IMR-90 (cell line): ENCODE measurements at regions not wholly inside any gene's neighbourhood (a gene's known extent, or its start where the extent isn't known, plus 50 kb on each side); places are given as distances from the start of the nearest gene placed in this dataset.
A peak's percentile ranks its signal among the peaks of the same experiment; 100 is the strongest.

Source experiments
- FOS ChIP-seq: fragments of 150-350 bp; IDR thresholded peaks from 2 replicates; pipeline ENCODE4 v1.6.1; 2016; ENCODE audit warnings: low read depth, low read length
- MAFK ChIP-seq: IDR thresholded peaks from 2 replicates; pipeline ENCODE4 v1.6.1; 2012; ENCODE audit warnings: low read depth, low read length, improper control_type of control experiment
- RAD21 ChIP-seq: IDR thresholded peaks from 2 replicates; pipeline ENCODE4 v1.6.1; 2012; ENCODE audit warnings: low read length, improper control_type of control experiment
- RCOR1 ChIP-seq: IDR thresholded peaks from 2 replicates; pipeline ENCODE4 v1.6.1; 2012; ENCODE audit warnings: mild to moderate bottlenecking, low read length, improper control_type of control experiment; ENCODE audit not compliant: insufficient replicate concordance
- SMC3 ChIP-seq: fragments of 150-350 bp; IDR thresholded peaks from 2 replicates; pipeline ENCODE4 v1.6.1; 2016; ENCODE audit warnings: low read depth, mild to moderate bottlenecking, antibody characterized with exemption, low read length, moderate library complexity
- TF ChIP-seq, protein P1 (sequence below): conservative IDR thresholded peaks from 2 replicates; pipeline ENCODE4 v1.5.1; 2012; ENCODE audit warnings: mild to moderate bottlenecking, low read depth, low read length, improper control_type of control experiment
- TF ChIP-seq, protein P2 (sequence below): fragments of 150-350 bp; IDR thresholded peaks from 2 replicates; pipeline ENCODE4 v1.6.1; 2017; ENCODE audit warnings: mild to moderate bottlenecking, antibody characterized with exemption, low read length, low read depth

DNA sequence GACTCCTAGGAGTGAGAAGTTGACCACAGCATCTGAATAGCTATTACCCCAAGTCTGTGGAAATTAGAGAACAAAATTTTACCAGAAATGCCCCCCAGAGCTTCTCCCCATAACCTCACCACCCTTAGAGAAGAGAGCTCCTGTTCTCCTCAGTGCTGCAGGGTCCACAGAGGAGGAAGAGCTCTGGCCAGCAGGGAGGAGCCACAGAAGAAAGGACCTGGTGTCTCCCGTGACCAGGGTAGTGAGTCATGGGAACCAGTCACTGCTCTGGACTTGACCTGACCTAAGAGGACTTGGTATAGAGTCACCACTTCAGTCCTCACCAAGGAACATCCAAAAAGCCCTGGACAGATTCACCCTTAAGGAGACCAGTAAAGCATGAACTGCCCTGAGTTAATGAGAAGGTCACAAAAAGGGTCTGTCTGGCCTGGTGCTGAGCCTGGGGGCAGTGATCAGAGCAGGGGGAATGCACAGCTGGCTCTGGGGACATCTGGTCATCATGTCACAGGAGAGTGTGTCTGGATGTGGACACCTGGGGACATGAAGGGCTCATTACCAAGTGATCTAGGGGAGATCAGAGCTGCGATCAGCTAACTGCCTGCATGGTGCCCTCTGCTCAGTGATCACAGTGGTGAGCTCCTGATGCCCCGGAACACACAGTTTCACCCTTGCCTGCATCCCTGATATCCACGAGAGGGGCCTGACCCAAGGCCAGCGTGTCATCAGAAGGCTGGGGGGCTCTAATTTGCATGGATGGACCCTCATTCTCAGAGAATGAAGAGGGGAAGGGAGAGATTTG, 103.3 kb upstream of the TOP3B start:
- TF ChIP-seq, protein P1, sequence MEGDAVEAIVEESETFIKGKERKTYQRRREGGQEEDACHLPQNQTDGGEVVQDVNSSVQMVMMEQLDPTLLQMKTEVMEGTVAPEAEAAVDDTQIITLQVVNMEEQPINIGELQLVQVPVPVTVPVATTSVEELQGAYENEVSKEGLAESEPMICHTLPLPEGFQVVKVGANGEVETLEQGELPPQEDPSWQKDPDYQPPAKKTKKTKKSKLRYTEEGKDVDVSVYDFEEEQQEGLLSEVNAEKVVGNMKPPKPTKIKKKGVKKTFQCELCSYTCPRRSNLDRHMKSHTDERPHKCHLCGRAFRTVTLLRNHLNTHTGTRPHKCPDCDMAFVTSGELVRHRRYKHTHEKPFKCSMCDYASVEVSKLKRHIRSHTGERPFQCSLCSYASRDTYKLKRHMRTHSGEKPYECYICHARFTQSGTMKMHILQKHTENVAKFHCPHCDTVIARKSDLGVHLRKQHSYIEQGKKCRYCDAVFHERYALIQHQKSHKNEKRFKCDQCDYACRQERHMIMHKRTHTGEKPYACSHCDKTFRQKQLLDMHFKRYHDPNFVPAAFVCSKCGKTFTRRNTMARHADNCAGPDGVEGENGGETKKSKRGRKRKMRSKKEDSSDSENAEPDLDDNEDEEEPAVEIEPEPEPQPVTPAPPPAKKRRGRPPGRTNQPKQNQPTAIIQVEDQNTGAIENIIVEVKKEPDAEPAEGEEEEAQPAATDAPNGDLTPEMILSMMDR, result no peak
- TF ChIP-seq SMC3 (no peak), RAD21 (no peak), RCOR1 (no peak), MAFK (no peak), FOS (0 out of 2 replicates have a peak, but pooled peaks have one; percentile 16)
- TF ChIP-seq, protein P2, sequence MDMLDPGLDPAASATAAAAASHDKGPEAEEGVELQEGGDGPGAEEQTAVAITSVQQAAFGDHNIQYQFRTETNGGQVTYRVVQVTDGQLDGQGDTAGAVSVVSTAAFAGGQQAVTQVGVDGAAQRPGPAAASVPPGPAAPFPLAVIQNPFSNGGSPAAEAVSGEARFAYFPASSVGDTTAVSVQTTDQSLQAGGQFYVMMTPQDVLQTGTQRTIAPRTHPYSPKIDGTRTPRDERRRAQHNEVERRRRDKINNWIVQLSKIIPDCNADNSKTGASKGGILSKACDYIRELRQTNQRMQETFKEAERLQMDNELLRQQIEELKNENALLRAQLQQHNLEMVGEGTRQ, result 0 out of 2 replicates have a peak, but pooled peaks have one; percentile 7
